Activated CD8-positive, alpha-beta memory T cell treated with anti-CD3 and anti-CD28 coated beads for 4 hours (primary cell): ENCODE measurements at regions not wholly inside any gene's neighbourhood (a gene's known extent, or its start where the extent isn't known, plus 50 kb on each side); places are given as distances from the start of the nearest gene placed in this dataset.
"Not testable (repeated sequence)": the region's sequence is repeated elsewhere in the genome, so short reads cannot be mapped to it uniquely, and the experiment has no call there.

ENCODE experiments used
- DNase-seq, 2 donors: peaks; one replicate each; pipeline ENCODE4 v3.0.0-alpha.2; 2020; ENCODE audit warnings: low read depth in 2 of 2

DNA sequence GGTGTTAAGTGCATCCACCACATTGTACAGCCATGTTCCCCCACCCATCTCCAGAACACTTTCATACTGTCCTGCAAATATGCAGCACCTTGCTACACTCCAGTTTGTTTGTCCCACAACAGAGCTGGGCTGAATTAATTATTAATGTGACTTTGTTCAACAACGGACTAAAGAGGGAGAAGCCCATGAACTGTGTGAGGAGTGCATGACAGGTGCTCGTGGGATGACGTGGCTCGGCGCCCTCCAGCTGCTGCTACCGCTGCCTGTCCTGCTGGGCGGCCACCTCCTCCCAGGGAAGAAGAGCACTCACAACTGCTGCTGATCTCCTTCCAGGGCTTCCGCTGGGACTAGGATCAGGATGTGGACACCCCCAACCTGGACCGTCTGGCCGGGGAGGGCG, 111.2 kb upstream of the DEFB108B start:
- not testable (repeated sequence) for DNase-seq

- not testable (repeated sequence) for DNase-seq
Observed at GRCh38 chr11:71723991-71724390, 109.0 kb upstream of the DEFB108B start.

DNA sequence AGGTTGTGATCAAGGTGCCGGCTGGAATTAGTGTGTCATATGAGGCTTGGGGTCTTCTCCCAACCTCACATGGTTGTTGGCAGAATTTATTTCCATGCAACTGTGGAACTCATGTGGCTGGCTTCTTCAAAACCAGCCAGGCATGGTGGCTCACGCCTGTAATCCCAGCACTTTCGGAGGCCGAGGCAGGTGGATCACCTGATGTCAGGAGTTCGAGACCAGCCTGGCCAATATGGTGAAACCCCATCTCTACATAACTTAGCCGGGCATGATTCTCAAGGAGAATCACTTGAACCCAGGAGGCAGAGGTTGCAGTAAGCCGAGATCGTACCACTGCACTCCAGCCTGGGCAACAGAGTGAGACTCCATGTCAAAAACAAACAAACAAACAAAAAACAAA, 102.3 kb upstream of the DEFB108B start:
- not testable (repeated sequence) for DNase-seq

DNA sequence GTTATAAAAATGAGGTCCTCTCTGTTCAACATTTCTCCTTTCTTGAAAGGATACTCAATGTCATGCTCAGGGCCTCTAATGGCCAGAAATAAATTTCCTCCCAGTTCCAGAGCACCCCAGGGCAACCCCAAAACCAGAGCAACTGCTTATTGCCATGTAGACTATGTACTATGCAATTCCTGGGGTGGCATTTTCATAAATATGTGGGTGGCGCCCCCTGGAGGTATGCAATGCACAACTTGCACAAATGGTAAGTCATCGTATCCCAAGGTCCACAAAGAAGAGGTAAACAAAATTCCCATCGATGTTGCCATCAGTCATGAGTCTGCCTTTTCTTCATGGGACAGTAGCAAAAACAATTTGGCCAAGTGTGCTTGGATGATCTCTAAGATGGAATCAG, 98.6 kb upstream of the DEFB108B start:
- not testable (repeated sequence) for DNase-seq

DNA sequence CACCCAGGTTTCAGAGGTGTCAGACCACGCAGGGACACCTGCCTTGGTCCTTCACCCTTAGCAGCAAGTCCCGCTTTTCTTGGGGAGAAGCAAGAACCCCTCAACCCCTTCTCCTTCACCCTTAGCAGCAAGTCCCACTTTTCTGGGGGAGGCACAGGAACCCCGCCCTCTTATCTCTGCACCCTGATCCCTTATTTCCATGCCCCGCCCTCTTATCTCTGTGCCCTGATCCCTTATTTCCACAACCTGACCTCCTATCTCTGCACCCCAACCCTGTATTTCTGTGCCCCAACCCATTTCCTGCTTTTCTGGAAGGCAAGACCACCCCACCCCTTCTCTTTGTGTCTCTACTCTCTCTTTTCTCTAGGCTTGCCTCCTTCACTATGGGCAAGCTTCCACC, 94.7 kb upstream of the DEFB108B start:
- DNase-seq = not testable (repeated sequence)

GRCh38 chr11:71743385-71743784, 89.6 kb upstream of the DEFB108B start:
- not testable (repeated sequence) for DNase-seq

- not testable (repeated sequence) for DNase-seq
Observed at GRCh38 chr11:71745656-71746055, 87.3 kb upstream of the DEFB108B start.

DNA sequence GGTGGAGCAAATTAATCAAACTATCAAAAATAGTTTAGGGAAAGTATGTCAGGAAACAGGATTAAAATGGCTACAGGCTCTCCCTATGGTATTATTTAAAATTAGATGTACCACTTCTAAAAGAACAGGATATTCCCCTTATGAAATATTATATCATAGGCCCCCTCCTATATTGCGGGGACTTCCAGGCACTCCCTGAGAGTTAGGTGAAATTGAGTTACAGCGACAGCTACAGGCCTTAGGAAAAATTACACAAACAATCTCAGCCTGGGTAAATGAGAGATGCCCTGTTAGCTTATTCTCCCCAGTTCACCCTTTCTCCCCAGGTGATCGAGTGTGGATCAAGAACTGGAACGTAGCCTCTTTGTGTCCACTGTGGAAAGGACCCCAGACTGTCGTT, 86.7 kb upstream of the DEFB108B start:
- DNase-seq = not testable (repeated sequence)

DNA sequence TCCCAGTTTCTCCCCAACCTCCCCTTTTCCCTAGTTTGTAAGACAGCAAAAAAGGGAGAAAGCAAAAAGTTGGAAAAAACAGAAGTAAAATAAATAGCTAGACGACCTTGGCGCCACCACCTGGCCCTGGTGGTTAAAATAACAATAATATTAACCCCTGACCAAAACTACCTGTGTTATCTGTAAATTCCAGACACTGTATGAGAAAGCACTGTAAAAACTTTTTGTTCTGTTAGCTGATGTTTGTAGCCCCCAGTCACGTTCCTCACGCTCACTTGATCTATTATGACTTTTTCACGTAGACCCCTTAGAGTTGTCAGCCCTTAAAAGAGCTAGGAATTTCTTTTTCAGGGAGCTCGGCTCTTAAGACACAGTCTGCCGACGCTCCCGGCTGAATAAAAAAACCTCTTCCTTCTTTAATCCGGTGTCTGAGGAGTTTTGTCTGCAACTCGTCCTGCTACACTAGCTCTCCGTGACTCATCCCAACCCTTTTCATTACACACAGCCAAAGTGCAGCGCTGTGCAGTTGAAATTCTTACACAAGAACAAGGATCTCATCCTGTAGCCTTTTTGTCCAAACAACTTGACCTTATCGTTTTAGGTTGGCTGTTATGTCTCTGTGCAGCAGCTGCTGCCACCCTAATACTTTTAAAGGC, 83.9 kb upstream of the DEFB108B start:
- DNase-seq = not testable (repeated sequence)

DNA sequence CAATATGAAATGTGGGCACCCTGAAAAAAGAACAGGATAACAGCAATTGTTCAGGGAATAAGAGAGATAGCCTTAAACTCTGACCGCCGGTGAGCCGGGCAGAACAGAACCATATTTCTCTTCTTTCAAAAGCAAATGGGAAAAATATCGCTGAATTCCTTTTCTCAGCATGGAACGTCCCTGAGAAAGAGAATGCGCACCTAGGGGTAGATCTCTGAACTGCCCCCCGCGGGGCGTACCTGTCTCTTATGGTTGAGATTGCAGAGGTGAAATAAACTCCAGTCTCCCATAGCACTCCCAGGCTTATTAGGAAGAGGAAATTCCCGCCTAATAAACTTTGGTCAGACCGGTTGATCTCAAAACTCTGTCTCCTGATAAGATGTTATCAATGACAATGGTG, 82.1 kb upstream of the DEFB108B start:
- DNase-seq = not testable (repeated sequence)

DNA sequence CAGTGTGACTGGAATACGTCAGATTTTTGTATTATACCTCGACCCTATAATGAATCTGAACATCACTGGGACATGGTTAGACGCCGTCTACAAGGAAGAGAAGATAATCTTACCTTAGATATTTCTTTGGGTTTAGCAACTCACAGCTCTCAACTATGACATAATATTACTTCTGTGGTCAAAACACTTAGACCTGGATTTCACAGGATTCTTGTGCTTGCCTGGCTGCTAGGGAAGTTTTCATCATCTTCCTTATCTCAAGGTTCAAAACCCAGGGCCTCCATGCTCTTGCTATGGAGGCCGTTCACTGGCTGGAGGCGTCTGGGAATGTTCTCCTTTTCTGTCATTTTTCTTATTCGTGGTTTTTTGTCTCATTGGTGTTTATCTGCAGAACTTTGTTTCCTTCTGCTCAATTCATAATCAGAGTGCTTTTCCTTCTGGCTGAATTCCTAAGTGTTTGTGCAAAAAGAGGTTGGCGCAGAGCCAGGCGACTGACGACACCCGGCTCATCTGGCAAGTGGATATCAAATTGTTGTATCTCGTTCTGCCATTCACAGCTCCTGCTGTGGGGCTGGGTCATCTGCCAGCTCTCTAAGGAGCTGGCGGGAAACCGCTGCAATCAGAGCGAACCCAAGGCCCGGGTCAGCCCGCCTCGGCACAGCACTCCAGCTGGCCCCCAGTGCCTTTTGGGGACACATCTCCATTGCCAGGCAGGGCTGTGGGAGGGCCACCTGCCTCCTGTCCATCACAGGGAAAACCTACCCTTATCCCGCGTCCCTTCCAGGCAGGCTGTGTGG, 68.1 kb upstream of the DEFB108B start:
- DNase-seq = not testable (repeated sequence)

GRCh38 chr11:71767016-71767415, 66.0 kb upstream of the DEFB108B start:
- not testable (repeated sequence) for DNase-seq

DNA sequence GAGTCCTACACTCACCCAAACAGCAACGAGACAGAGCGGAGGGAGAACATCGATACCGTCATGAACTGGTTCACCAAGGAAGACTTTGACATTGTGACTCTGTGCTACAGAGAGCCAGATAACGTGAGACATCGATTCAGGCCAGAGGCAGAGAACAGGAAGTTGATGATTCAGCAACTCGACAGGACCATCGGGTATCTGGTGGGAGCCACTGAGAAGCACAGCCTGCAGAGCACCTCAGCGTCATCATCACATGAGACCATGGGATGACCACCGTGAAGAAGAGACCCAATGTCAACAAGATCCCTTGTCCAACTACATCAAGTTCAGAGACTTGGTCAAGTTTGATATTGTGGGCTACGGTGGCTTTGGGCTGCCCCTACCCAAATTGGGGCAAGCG, 60.8 kb upstream of the DEFB108B start:
- DNase-seq = not testable (repeated sequence)

DNA sequence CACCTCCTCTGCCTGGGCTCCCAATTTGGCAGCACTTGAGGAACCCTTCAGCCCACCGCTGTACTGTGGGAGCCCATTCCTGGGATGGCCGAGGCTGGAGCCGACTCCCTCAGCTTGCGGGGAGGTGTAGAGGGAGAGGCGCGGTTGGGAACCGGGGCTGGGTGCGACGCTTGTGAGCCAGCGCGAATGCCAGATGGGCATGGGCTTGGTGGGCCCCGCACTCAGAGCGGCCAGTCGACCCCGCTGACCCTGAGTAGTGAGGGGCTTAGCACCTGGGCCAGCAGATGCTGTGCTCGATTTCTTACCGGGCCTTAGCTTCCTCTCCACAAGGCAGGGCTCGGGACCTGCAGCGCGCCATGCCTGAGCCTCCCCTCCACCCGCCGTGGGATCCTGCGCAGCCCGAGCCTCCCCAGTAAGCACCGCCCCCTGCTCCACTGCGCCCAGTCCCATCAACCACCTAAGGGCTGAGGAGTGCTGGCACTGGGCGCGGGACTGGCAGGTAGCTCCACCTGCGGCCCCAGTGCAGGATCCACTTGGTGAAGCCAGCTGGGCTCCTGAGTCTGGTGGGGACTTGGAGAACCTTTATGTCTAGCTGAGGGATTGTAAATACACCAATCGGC, 58.3 kb upstream of the DEFB108B start:
- no peak for DNase-seq

- DNase-seq = not testable (repeated sequence)
Observed at GRCh38 chr11:71780116-71780515, 52.9 kb upstream of the DEFB108B start.

GRCh38 chr11:71780771-71781170, 52.2 kb upstream of the DEFB108B start:
- DNase-seq = not testable (repeated sequence)

GRCh38 chr11:71781491-71781890, 51.5 kb upstream of the DEFB108B start:
- DNase-seq = not testable (repeated sequence)

DNA sequence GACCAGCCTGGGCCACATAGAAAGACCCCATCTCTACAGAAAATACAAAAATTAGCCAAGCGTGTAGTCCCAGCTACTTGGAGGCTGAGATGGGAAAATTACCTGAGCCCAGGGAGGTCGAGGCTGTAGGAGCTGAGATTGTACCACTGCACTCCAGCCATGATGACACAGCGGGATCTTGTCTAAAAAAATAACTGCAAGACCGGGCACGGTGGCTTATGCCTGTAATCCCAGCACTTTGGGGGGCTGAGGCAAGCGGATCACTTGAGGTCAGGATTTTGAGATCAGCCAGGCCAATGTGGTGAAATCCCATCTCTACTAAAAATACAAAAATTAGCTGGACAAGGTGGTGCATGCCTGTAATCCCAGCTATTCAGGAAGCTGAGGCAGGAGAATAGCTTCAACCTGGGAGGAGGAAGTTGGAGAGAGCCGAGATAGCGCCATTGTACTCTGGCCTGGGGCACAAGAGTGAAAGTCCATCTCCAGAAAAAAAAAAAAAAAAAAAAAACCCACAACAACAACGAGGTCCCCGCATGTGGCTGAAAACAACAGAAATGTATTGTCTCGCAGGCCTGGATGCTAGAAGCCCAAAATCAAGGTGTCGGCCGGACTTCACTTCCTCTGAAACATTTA, 50.7 kb upstream of the DEFB108B start:
- DNase-seq = not testable (repeated sequence)

- not testable (repeated sequence) for DNase-seq
Observed at GRCh38 chr11:71783191-71783590, 49.8 kb upstream of the DEFB108B start.
